WI38 (cell line): ENCODE measurements at regions not wholly inside any gene's neighbourhood (a gene's known extent, or its start where the extent isn't known, plus 50 kb on each side); places are given as distances from the start of the nearest gene placed in this dataset.

Experiments
- H3K4me3 ChIP-seq: 2 replicates; pipeline ENCODE4 v1.5.1; 2011; ENCODE audit warnings: low read depth, mild to moderate bottlenecking, control low read depth, low read length
- CTCF ChIP-seq: IDR thresholded peaks from 2 replicates; pipeline ENCODE4 v1.5.1; 2012; ENCODE audit warnings: low read depth, mild to moderate bottlenecking, control low read depth, low read length

GRCh38 chr11:70491696-70492472 is 93.6 kb downstream of the CTTN start:
- no peak for TF ChIP-seq CTCF

GRCh38 chr11:70493089-70493474 is 94.8 kb downstream of the CTTN start:
- no peak for TF ChIP-seq CTCF
- no peak overlapping the region for H3K4me3 ChIP-seq

More at GRCh38 chr11:70491696-70492472, 93.6 kb downstream of the CTTN start:
- no peak overlapping the region for H3K4me3 ChIP-seq

GRCh38 chr11:70493891-70494290 is 95.6 kb downstream of the CTTN start:
- TF ChIP-seq CTCF = no peak
- H3K4me3 ChIP-seq = no peak overlapping the region

GRCh38 chr11:70494559-70495350 is 96.4 kb downstream of the CTTN start:
- no peak overlapping the region for H3K4me3 ChIP-seq
- TF ChIP-seq CTCF = no peak

- no peak overlapping the region for H3K4me3 ChIP-seq
- TF ChIP-seq CTCF = no peak
These were observed 97.3 kb downstream of the CTTN start for GRCh38 chr11:70495351-70496310.

- TF ChIP-seq CTCF = no peak
- no peak overlapping the region for H3K4me3 ChIP-seq
These were observed 98.5 kb downstream of the CTTN start for GRCh38 chr11:70496591-70497535.
